NCI-H748 treated with DMSO at 0.1 percent for 48 hours (cell line): ENCODE measurements at regions not wholly inside any gene's neighbourhood (a gene's known extent, or its start where the extent isn't known, plus 50 kb on each side); places are given as distances from the start of the nearest gene placed in this dataset.

Experiments used
- DNase-seq: peaks from one replicate; lab custom pipeline; 2025; lab: John Stamatoyannopoulos, UW

- DNase-seq = no peak
Measured at GRCh38 chr5:155416765-155417164, 403.2 kb downstream of the KIF4B start.

DNA sequence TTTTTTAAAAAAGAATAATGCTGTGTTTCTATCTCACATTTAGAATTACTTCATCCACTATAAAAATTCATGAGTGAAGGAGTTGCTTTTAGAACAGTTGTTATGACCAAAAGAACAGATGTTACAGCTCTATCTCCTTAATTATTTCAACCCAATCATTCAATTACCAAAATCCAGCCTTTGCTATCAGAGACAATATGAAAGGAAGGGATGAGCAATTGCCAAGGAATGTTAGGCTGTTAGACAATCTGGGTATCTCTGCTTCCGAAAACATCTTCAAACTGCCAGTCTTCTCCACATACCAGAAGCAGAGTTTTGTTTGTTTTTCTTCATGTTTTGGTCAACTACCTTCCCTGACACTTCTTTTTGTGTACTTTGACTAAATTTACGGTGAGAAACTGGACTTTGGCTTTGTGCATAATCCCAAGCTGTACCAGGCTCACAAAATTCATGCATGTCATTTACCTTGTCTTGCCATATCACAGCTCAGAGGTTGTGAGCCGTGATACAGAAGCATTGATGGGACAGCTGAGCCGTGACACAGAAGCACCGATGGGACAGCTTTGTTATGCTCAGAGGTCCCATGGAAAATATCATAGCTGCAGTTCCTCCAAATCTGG, 405.5 kb downstream of the KIF4B start:
- no peak for DNase-seq

- no peak for DNase-seq
Measured at GRCh38 chr5:155430192-155430591, 416.6 kb downstream of the KIF4B start.

- DNase-seq = no peak
Measured at GRCh38 chr5:155434267-155434666, 420.7 kb downstream of the KIF4B start.

- DNase-seq = no peak
Measured at GRCh38 chr5:155434681-155435080, 421.1 kb downstream of the KIF4B start.

DNA sequence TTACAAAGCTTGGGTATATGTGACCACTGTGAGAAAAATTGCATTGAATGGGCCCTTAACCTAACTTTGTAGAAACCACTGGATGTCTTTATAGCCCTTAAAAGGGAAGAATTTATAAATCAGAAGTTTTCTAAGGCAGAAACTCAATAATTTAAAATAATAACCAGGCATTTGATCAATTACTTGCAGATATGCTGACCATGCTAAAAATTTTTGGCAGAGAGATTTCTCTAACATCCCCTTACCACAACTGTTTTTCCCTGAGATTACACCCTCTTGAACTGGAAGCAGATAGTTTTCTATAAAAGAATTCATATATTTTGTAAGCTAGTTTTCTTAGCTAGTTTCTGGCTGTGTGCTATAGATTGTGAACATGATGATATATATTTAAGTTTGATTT, 428.3 kb downstream of the KIF4B start:
- DNase-seq = no peak

- DNase-seq = no peak
Measured at GRCh38 chr5:155451106-155451505, 437.6 kb downstream of the KIF4B start.

DNA sequence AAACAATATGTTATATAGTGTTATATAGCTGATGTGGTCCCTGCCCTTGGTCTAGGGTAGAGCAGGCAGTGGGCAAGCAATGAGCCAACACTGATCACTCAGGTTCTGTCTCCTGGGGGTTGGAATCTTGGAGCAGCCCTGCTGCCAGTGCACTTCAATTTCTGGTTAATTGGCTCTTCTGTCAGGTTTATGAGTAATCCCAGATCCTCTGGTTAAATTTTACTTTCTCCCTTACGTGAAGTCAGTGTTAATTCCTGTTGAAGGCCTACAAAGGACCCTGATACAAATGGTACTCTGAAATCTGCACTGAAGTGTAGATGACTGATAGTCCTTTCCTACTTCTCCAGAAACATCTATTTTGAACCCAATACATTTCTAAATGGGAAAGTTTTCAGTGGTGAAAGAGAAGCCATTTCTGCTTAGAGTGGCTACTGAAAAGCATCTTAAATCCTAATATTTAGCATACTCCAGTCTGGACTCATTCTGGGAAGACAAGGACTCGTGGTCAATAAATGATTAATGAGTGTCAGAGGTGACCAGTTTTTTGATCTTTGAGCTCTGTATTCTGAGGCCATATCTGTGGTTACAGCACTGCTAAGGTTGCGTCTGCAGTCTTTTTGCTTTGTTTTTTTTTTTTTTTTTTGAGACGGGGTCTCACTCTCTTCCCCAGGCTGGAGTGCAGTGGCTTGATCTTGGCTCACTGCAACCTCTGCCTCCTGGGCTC, 442.4 kb downstream of the KIF4B start:
- no peak for DNase-seq

- DNase-seq = no peak
Measured at GRCh38 chr5:155459889-155460500, 446.4 kb downstream of the KIF4B start.

DNA sequence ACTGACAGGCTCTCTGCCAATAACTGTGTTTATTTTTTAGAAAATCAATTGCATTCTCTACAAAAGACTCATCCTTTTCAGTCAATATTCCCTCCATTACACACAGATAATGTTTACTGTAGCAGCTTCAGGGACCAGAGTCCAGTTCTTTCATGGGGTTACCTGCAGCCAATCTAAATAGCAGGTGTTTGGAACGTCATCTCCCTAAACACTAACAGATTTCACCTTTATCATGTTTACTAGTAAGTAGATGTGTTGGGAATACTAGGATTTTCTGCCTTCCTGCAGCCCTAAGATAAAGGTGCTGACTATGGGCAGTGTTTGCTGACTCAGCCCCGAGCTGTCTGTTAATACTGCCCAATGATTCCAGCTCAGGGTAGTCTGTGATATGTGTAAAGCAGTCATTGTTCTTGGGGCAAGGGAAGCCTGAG, 447.0 kb downstream of the KIF4B start:
- peak; percentile 71 for DNase-seq

DNA sequence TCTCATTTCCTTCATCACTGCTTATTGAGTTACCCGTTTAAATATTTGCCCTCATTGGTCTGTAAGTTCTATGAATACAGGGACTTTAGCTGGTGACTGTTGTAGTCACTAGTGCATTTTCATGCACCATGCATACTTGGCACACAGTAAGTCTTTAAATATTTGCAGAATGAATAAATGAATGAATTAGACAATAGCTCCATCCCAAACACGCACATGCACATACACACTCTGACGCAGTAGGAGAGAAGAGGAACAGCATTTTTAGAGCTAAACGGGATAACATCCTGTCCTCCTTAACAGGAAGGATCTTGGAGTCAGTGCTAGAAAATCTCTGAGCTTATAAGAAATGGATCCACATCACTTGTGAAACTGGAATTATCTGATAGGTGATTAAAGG, 447.7 kb downstream of the KIF4B start:
- DNase-seq = no peak

DNA sequence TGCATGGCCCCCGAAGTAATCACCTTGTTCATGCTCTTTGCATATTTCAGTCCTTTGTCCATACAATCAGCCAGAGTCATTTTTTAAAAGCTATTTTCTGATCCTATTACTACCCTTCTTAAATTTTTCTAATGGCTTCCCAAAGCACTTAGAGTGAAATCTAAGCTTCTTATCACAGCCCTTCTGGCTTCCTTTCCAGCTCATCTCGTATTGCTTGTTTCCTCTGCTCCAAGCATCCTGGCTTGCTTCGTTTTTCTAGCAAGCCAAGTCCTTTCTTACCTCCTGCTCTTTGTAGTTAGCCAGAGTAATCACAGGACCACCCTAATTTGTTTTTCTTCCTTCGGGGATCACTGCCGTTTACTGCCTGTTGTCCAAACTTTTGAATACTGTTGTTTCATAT, 453.3 kb downstream of the KIF4B start:
- DNase-seq = no peak

- DNase-seq = peak; percentile 88
Measured at GRCh38 chr5:155471027-155471426, 457.5 kb downstream of the KIF4B start.

GRCh38 chr5:155472780-155473179, 459.2 kb downstream of the KIF4B start:
- no peak for DNase-seq

DNA sequence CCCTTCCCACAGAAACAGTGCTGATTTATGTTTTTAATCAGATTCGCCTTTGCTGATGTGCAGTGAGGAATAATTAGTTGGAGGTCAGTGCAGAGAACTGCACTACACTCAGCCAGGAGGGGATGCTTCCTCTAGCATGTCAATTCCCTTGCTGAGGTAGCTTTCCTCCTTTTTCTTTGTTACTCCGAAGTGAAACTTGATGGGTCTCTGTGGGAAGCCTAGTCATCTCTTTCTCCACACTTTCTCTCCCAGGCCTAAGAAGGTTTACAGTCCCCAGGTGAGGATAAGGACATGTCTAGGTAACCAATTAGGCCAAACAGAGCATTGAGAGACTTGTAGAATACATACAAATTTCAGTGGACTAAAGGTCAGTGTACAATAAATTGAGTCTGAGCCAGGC, 461.8 kb downstream of the KIF4B start:
- no peak for DNase-seq

DNA sequence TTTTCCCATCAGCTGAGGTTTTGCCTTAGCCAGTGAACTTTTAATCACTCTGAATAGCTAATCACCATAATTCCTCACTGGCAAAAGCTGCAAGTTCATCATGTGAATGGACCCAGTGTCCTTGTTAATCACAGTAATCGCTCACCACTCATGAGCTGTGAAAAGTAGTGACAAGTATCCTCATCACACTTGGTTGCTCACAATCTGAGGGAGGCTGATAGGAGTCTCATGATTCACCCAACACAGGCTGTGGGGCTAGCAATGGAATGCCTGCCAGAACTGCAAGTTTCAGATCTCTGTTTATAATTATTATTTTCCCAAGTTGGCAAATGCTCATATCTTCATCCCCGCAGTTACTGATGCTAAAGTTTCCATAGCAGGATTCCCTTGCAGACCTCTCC, 467.2 kb downstream of the KIF4B start:
- no peak for DNase-seq

GRCh38 chr5:155481182-155481581, 467.6 kb downstream of the KIF4B start:
- no peak for DNase-seq

DNA sequence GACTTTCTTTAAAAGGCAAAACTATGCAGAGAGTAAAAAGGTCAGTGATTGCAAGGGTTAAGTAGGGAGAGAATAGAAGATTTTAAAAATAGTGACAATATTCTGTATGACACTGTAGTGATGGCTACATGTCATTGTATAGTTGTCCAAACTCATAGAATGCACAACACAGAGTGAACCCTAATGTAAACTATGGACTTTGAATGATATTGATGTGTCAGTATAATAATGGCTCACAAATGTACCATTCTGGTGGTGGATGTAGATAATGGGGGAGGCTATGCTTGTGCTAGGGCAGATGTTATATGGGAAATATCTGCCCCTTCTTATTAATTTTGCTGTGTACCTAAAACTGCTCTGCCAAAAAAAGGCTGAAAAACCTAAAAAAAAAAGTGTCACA, 468.9 kb downstream of the KIF4B start:
- no peak for DNase-seq

DNA sequence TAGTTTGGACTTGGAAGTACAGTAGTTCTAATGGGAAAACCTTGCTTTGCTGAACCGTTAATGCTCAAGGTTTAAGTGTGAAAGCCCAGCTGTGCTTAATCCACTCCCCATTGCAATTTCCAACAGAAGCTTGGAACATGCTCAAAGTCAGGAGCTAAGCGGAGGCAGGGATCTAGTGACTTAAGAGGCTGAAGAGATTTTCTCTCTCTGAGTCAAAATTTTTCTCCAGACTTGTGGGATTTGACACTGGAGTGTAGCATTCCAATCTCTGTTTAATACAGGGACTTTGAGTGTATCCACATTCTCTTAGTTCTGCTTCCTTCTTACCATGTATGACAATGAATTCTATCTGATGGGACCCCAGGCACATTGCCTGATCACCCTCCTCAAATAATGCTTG, 471.8 kb downstream of the KIF4B start:
- DNase-seq = no peak

DNA sequence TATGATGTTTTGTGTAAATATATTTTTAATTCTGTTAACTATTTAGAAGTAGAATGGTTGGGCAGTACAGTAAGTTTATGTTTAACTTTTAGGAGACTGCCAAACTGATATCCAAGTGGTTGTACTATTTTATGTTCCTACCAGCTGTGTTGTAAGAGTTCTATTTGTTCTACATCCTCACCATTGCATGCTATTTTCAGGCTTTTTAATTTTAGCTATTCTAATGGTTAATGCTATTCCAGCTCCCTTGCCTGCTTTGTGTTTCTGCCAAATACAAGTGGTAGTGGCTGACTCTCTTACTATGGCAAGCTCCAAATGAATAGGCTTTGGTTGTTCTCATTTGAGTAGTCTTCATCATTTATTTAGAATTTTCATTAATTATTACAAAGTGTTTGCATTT, 476.4 kb downstream of the KIF4B start:
- no peak for DNase-seq

DNA sequence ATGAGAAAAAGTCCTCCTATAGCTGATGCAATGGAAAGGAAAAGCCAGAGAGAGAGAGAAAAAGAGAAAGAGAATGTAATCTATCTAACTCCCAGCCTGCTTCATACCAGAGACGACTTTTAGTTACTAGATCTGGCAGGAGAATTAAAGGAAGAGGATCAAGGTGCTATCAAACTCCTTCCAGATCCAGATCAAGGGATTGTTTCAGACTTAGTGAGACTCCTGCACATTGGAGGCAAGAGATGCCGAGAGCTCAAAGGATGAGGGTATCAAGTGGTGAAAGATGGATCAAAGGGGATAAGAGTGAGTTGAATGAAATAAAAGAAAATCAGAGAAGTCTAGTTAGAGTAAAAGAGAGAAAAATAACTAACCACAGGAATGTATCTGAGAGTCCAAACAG, 478.6 kb downstream of the KIF4B start:
- DNase-seq = no peak

DNA sequence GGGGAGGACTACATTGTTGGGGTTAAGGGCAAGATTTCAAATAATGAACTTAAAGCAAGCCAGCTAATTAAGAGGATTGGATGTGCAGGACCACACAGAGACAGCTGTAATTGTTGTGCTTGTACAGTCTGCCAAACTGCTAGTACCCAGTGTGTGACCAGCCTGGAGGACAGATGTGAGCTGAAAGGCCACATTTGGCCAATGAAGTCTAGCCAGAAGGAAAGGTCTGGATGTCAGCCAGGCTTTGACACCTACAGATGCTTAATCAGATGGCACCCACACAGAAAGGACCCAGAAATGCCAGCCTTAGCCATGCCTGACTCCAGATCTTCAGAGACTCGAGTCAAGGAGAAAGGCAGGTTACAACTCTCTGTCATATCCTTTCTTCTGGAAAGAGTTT, 491.1 kb downstream of the KIF4B start:
- no peak for DNase-seq

DNA sequence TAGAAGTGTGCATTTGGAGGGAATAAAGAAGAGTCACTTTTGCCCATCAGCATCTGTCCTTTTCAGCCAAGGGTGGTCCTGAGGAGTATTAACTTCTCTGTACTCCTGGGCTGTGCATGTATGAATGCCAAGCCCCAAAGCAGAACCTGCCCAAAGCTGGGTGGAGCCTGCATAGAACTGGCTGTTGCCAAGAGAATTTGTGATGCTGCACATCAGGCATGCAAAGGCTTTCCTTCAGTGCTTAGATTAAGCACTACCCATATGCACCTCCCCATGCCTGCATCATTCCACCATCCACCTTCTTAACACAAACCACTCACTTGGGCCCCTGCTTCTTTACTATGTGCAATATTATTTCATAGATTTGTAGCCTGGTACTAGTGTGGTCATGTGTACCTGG, 493.8 kb downstream of the KIF4B start:
- no peak for DNase-seq

- no peak for DNase-seq
Measured at GRCh38 chr5:155508673-155509072, 495.1 kb downstream of the KIF4B start.
